Left lung (tissue), 4 donors: ENCODE measurements at regions not wholly inside any gene's neighbourhood (a gene's known extent, or its start where the extent isn't known, plus 50 kb on each side); places are given as distances from the start of the nearest gene placed in this dataset.
"Not testable (repeated sequence)": the region's sequence is repeated elsewhere in the genome, so short reads cannot be mapped to it uniquely, and the experiment has no call there.

Source experiments
- ATAC-seq: fragments of 200-7000 bp; cut with Tn5 transposase; one replicate; pipeline ENCODE4 v1.9.1; 2020; ENCODE audit warnings: moderate library complexity
- DNase-seq, 4 donors: peaks; one replicate each; pipeline ENCODE4 v3.0.0-alpha.2; 2013 to 2020
- H3K27ac ChIP-seq, 2 donors: fragments of 200-600 bp; sonication (generic) in 1 of 2; one replicate each; pipeline versions ENCODE4 v1.5.0 to v1.8.0; 2020 to 2021
- H3K27me3 ChIP-seq, 2 donors: fragments of 200-600 bp; sonication (generic) in 1 of 2; one replicate each; pipeline versions ENCODE4 v1.5.0 to v1.8.0; 2020 to 2021
- H3K36me3 ChIP-seq, 2 donors: fragments of 200-600 bp; sonication (generic) in 1 of 2; one replicate each; pipeline versions ENCODE4 v1.5.0 to v1.8.0; 2020 to 2021
- H3K4me1 ChIP-seq, 2 donors: fragments of 200-600 bp; one replicate each; pipeline ENCODE4 v1.8.0; 2021
- H3K4me3 ChIP-seq, 2 donors: fragments of 200-600 bp; sonication (generic) in 1 of 2; one replicate each; pipeline versions ENCODE4 v1.5.0 to v1.8.0; 2020 to 2021; ENCODE audit warnings: mild to moderate bottlenecking in 1 of 2
- H3K9me3 ChIP-seq, 2 donors: fragments of 200-600 bp; sonication (generic) in 1 of 2; one replicate each; pipeline versions ENCODE4 v1.5.0 to v1.8.0; 2020 to 2021
- CTCF ChIP-seq, 2 donors: fragments of 200-600 bp; sonication (generic) in 1 of 2; IDR thresholded peaks; one replicate each; pipeline versions ENCODE4 v1.5.0 to v1.8.0; 2021; ENCODE audit warnings: antibody characterized with exemption in 2 of 2
- intact Hi-C, 2 donors: fragments of 100-400 bp; cut with DNase I; formaldehyde crosslinking; loops; one replicate each; pipeline versions ENCODE4 v1.11.2 to v1.14.2; 2022
- donor health status: DM: no; HTN: yes; CAD: no.
- donor health status: DM: no; HTN: no; CAD: no.

DNA sequence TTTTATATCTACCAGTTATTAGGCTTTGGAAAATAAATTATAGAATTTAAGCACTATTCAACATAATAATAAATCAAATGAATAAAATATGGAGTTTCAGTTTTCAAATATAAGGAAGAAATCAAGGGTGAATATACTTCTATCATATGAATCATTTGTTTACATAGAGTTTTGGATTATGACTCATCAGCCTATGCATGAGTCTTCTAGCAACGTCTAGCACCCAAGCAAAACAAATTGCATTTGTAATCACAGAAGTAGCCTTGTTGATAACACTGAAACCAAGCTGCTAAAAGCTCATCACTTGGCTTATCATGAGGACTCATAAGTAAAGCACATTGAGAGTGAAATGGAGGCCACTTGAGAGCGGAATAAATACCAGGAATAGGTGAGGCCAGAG lies 434.6 kb downstream of the PCDH11X start:
- DNase-seq (no peak), ATAC-seq (no peak)
- H3K27me3 ChIP-seq = no peaks in the 10 kb centered on the region
- intact Hi-C loops = no loop called here
- no peaks in the 10 kb centered on the region for H3K36me3 ChIP-seq
- H3K9me3 ChIP-seq = no peaks in the 10 kb centered on the region
- no peaks in the 10 kb centered on the region for H3K4me1 ChIP-seq
- H3K4me3 ChIP-seq = no peak overlapping the region
- H3K27ac ChIP-seq = no peak overlapping the region
- no peak for TF ChIP-seq CTCF (IDR thresholded peaks at IDR 0.05)

DNA sequence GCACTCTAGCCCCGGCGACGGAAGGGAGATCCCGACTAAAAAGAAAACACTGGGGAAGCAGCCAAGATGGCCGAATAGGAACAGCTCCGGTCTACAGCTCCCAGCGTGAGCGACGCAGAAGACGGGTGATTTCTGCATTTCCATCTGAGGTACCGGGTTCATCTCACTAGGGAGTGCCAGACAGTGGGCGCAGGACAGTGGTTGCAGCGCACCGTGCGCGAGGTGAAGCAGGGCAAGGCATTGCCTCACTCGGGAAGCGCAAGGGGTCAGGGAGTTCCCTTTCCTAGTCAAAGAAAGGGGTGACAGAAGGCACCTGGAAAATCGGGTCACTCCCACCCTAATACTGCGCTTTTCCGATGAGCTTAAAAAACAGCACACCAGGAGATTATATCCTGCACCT lies 435.8 kb downstream of the PCDH11X start:
- DNase-seq, H3K36me3 ChIP-seq, ATAC-seq, H3K4me1 ChIP-seq, H3K4me3 ChIP-seq, H3K27ac ChIP-seq, intact Hi-C loops, H3K9me3 ChIP-seq, H3K27me3 ChIP-seq: not testable (repeated sequence)

DNA sequence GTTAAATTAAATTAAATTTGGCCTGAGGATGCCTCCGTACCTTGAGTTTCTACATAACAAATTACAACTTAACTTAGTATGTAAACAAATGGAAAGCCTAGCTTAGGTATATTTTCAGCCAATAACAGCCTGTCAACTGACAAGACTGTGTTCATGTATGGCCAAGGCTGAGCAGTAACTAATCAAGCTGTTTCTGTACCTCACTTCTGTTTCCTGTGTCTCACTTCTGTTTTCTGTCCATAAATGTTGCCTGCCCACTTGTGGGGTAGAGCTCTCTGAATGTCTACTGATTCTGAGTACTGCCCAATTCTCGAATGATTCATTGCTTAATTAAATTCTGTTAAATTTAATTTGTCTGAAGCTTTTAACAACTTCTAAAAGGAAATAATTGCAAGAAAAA lies 445.2 kb downstream of the PCDH11X start:
- intact Hi-C loops = no loop called here
- H3K27ac ChIP-seq = no peak overlapping the region
- H3K27me3 ChIP-seq = peaks cover 0 to 5% of the 10 kb centered on the region in 2 donors
- H3K4me3 ChIP-seq = no peak overlapping the region
- H3K4me1 ChIP-seq = no peaks in the 10 kb centered on the region
- no peak for DNase-seq
- no peak for TF ChIP-seq CTCF (IDR thresholded peaks at IDR 0.05)
- H3K36me3 ChIP-seq = no peaks in the 10 kb centered on the region
- no peaks in the 10 kb centered on the region for H3K9me3 ChIP-seq
- ATAC-seq = no peak

DNA sequence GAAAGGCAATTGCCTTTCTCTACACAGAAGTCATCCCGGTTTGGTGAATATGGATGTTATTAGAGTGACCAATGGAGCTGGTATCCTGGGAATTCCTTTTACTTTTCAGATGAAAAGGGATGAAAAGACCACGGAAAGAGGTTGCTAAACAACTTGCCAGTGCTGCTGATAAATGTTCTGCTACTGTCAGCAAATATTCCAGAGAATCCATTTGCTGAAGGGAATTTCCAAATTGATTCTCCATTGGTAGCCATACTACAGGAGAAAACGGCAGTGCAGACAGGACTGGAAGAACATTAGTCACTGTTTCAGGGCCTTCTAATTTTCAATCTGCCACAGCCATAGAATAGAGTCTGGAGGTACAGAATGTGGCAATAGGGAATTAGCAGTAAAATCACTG lies 451.5 kb downstream of the PCDH11X start:
- no peak for TF ChIP-seq CTCF (IDR thresholded peaks at IDR 0.05)
- Histone ChIP-seq H3K27me3 (peaks cover 0 to 5% of the 10 kb centered on the region in 2 donors), H3K4me1 (no peaks in the 10 kb centered on the region), H3K9me3 (no peaks in the 10 kb centered on the region), H3K36me3 (no peaks in the 10 kb centered on the region), H3K27ac (no peak overlapping the region), H3K4me3 (no peak overlapping the region)
- intact Hi-C loops = no loop called here
- no peak for DNase-seq
- ATAC-seq = no peak

DNA sequence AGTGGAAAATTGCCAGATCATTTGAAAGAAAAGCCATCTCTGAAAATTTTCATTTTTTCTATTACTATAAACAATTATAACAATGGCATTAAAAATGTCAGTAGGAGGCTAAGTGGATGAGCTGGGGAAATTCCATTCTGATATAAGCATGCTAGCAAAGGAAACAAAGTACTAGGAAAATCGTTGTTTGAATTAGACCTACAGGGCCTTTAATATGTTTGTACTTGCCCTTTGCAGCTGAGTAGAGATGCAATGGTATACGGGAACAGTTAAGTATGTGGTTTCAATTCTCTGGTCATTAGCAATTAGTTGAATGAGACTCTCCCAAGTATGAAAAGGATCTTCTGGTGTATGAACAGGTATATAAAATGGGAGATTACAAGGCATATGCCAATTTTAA lies 452.2 kb downstream of the PCDH11X start:
- intact Hi-C loops = no loop called here
- no peak for DNase-seq
- no peak for TF ChIP-seq CTCF (IDR thresholded peaks at IDR 0.05)

GRCh38 chrX:92232182-92232581 lies 453.0 kb downstream of the PCDH11X start:
- Histone ChIP-seq H3K4me1 (no peaks in the 10 kb centered on the region), H3K36me3 (no peaks in the 10 kb centered on the region), H3K9me3 (no peaks in the 10 kb centered on the region), H3K27me3 (no peaks in the 10 kb centered on the region), H3K4me3 (no peak overlapping the region), H3K27ac (no peak overlapping the region)
- peak in 1 of 2 donors; percentile 28 for TF ChIP-seq CTCF (IDR thresholded peaks at IDR 0.05)
- intact Hi-C loops = no loop called here
- ATAC-seq (peak; percentile 56), DNase-seq (no peak)

More for the DNA sequence above, 452.2 kb downstream of the PCDH11X start:
- Histone ChIP-seq H3K4me3 (no peak overlapping the region), H3K9me3 (no peaks in the 10 kb centered on the region), H3K27me3 (no peaks in the 10 kb centered on the region), H3K27ac (no peak overlapping the region), H3K36me3 (no peaks in the 10 kb centered on the region), H3K4me1 (no peaks in the 10 kb centered on the region)
- no peak for ATAC-seq
